H1 (cell line): ENCODE measurements at regions not wholly inside any gene's neighbourhood (a gene's known extent, or its start where the extent isn't known, plus 50 kb on each side); places are given as distances from the start of the nearest gene placed in this dataset.

ENCODE experiments used
- CTCF ChIA-PET: fragments of 300-600 bp; sonication (Branson Sonifier 250); formaldehyde crosslinking; loops from one replicate; lab custom pipeline; 2021; ENCODE audit not compliant: partially characterized antibody; lab: Charles Lee
- POLR2A ChIA-PET: fragments of 300-600 bp; sonication (Branson Sonifier 250); formaldehyde crosslinking; loops from one replicate; lab custom pipeline; 2021; ENCODE audit warnings: inconsistent platforms; ENCODE audit not compliant: partially characterized antibody; lab: Charles Lee
- DNase-seq, 2 experiments: peaks; one replicate each; pipeline versions ENCODE4 v3.0.0 to v3.0.0-alpha.2; 2010 to 2022; ENCODE audit warnings: low spot score in 2 of 2, low read depth in 1 of 2, mixed read lengths in 1 of 2
- FAIRE-seq: peaks from 2 replicates; lab custom pipeline; 2011; peaks lifted over from hg19 to GRCh38; lab: Jason Lieb, UNC
- H2AFZ ChIP-seq: 2 replicates; pipeline ENCODE4 v1.8.1; 2012; ENCODE audit warnings: low read length, inconsistent platforms
- H2AK5ac ChIP-seq: 2 replicates; pipeline ENCODE4 v1.6.1; 2013; ENCODE audit warnings: low read depth, low read length
- H2BK120ac ChIP-seq: replicated peaks from 2 replicates; pipeline ENCODE3; 2013; ENCODE audit warnings: low read depth, low read length, inconsistent platforms
- H2BK12ac ChIP-seq: 2 replicates; pipeline ENCODE4 v1.6.1; 2013; ENCODE audit warnings: low read depth, low read length
- H2BK15ac ChIP-seq: 2 replicates; pipeline ENCODE4 v1.6.1; 2013; ENCODE audit warnings: low read length
- H2BK20ac ChIP-seq: 2 replicates; pipeline ENCODE4 v1.6.1; 2013; ENCODE audit warnings: low read length
- H2BK5ac ChIP-seq: 2 replicates; pipeline ENCODE4 v1.6.1; 2013; ENCODE audit warnings: low read depth, low read length
- H3K14ac ChIP-seq: 2 replicates; pipeline ENCODE4 v1.6.1; 2013; ENCODE audit warnings: inconsistent platforms; ENCODE audit not compliant: insufficient read length
- H3K18ac ChIP-seq: 2 replicates; pipeline ENCODE4 v1.6.1; 2013; ENCODE audit warnings: low read length; ENCODE audit errors: extremely low read depth
- H3K23ac ChIP-seq: 2 replicates; pipeline ENCODE4 v1.6.1; 2013; ENCODE audit warnings: inconsistent platforms; ENCODE audit not compliant: insufficient read length
- H3K23me2 ChIP-seq: 2 replicates; pipeline ENCODE4 v1.6.1; 2013; ENCODE audit warnings: low read depth, low read length
- H3K27ac ChIP-seq: 2 replicates; pipeline ENCODE4 v1.6.1; 2011; ENCODE audit warnings: low read depth, low read length, inconsistent platforms
- H3K27me3 ChIP-seq, 4 experiments: replicated peaks in 1 of 4; 1 replicate in 1 of 4; 2 replicates in 3 of 4; pipeline versions ENCODE4 v1.6.1 to v1.8.1; 2011 to 2013; ENCODE audit warnings: low read length in 3 of 4, mild to moderate bottlenecking in 3 of 4, inconsistent platforms in 2 of 4, mixed read lengths in 2 of 4, moderate library complexity in 1 of 4; ENCODE audit not compliant: control insufficient read depth in 3 of 4, insufficient read depth in 3 of 4; ENCODE audit errors: extremely low read depth in 1 of 4
- H3K36me3 ChIP-seq, 4 experiments: 2 replicates each; pipeline versions ENCODE4 v1.6.1 to v1.8.1; 2011 to 2013; ENCODE audit warnings: mild to moderate bottlenecking in 4 of 4, low read length in 3 of 4, moderate library complexity in 2 of 4, control low read depth in 1 of 4, inconsistent platforms in 1 of 4; ENCODE audit not compliant: insufficient read depth in 4 of 4, control insufficient read depth in 2 of 4
- H3K4ac ChIP-seq: replicated peaks from 2 replicates; pipeline ENCODE3; 2013; ENCODE audit warnings: low read length, low read depth, mixed read lengths, inconsistent platforms; ENCODE audit not compliant: insufficient read length
- H3K4me1 ChIP-seq, 4 experiments: replicated peaks in 1 of 4; 1 replicate in 1 of 4; 2 replicates in 3 of 4; pipeline versions ENCODE4 v1.6.1 to v1.8.1; 2011 to 2013; ENCODE audit warnings: low read length in 3 of 4, inconsistent platforms in 2 of 4, mixed read lengths in 1 of 4; ENCODE audit not compliant: insufficient read depth in 4 of 4, control insufficient read depth in 3 of 4
- H3K4me2 ChIP-seq, 2 experiments: 2 replicates each; pipeline versions ENCODE4 v1.6.1 to v1.8.1; 2011 to 2013; ENCODE audit warnings: low read depth in 2 of 2, low read length in 2 of 2, control low read depth in 1 of 2, inconsistent platforms in 1 of 2, mild to moderate bottlenecking in 1 of 2; ENCODE audit not compliant: insufficient read depth in 1 of 2
- H3K4me3 ChIP-seq, 4 experiments: fragments of 200-600, 300-600 bp in 1 of 4; sonication (generic), shearing (Covaris generic), sonication (Bioruptor Twin) in 1 of 4; 2 replicates each; pipeline versions ENCODE4 v1.5.1 to v1.8.1; 2011 to 2016; ENCODE audit warnings: low read length in 4 of 4, low read depth in 3 of 4, control low read depth in 2 of 4, inconsistent platforms in 2 of 4, mild to moderate bottlenecking in 2 of 4, mixed read lengths in 1 of 4, moderate library complexity in 1 of 4; ENCODE audit not compliant: insufficient read depth in 2 of 4; ENCODE audit errors: extremely low read depth in 1 of 4
- H3K56ac ChIP-seq: replicated peaks from 2 replicates; pipeline ENCODE3; 2013; ENCODE audit warnings: low read depth, mild to moderate bottlenecking, mixed read lengths, low read length, inconsistent platforms; ENCODE audit not compliant: insufficient read length
- H3K79me1 ChIP-seq: 2 replicates; pipeline ENCODE4 v1.6.1; 2013; ENCODE audit warnings: low read depth, low read length, control low read depth
- H3K79me2 ChIP-seq, 2 experiments: 2 replicates each; pipeline versions ENCODE4 v1.6.1 to v1.8.1; 2012 to 2013; ENCODE audit warnings: low read length in 2 of 2, mild to moderate bottlenecking in 2 of 2, inconsistent platforms in 1 of 2; ENCODE audit not compliant: insufficient read depth in 2 of 2, control insufficient read depth in 1 of 2
- H3K9ac ChIP-seq, 4 experiments: replicated peaks in 1 of 4; 1 replicate in 1 of 4; 2 replicates in 3 of 4; pipeline versions ENCODE4 v1.6.1 to v1.8.1; 2011 to 2013; ENCODE audit warnings: low read depth in 3 of 4, low read length in 3 of 4, control low read depth in 2 of 4, mild to moderate bottlenecking in 2 of 4, moderate library complexity in 2 of 4, inconsistent platforms in 1 of 4; ENCODE audit errors: extremely low read depth in 1 of 4
- H3K9me3 ChIP-seq, 2 experiments: 2 replicates each; pipeline versions ENCODE4 v1.6.1 to v1.8.1; 2012 to 2013; ENCODE audit warnings: mild to moderate bottlenecking in 2 of 2, moderate library complexity in 2 of 2, control low read depth in 1 of 2, inconsistent platforms in 1 of 2, low read depth in 1 of 2, low read length in 1 of 2, mixed read lengths in 1 of 2; ENCODE audit not compliant: insufficient read depth in 2 of 2
- H4K20me1 ChIP-seq, 2 experiments: replicated peaks in 1 of 2; 2 replicates each; pipeline versions ENCODE3 to v1.8.1; 2011 to 2013; ENCODE audit warnings: inconsistent platforms in 2 of 2, low read length in 2 of 2, mild to moderate bottlenecking in 1 of 2; ENCODE audit not compliant: insufficient read depth in 2 of 2, control insufficient read depth in 1 of 2
- H4K5ac ChIP-seq: 2 replicates; pipeline ENCODE4 v1.6.1; 2013; ENCODE audit warnings: low read length, low read depth, mixed read lengths, inconsistent platforms; ENCODE audit not compliant: insufficient read length
- H4K8ac ChIP-seq: 2 replicates; pipeline ENCODE4 v1.8.0; 2013; ENCODE audit warnings: mild to moderate bottlenecking, moderate library complexity, low read length, inconsistent platforms; ENCODE audit not compliant: insufficient read depth; ENCODE audit errors: extremely low read depth
- H4K91ac ChIP-seq: replicated peaks from 2 replicates; pipeline ENCODE3; 2013; ENCODE audit warnings: low read length, mixed read lengths, inconsistent platforms; ENCODE audit not compliant: insufficient read length
- CREB1 ChIP-seq: IDR thresholded peaks from 2 replicates; pipeline ENCODE4 v1.6.1; 2012; ENCODE audit warnings: inconsistent platforms
- CTCF ChIP-seq, 3 experiments: IDR thresholded peaks; 1 replicate in 2 of 3; 2 replicates in 1 of 3; pipeline versions ENCODE4 v1.5.1 to v1.6.1; 2011; ENCODE audit warnings: low read length in 3 of 3, mild to moderate bottlenecking in 3 of 3, inconsistent platforms in 2 of 3, low read depth in 1 of 3, moderate library complexity in 1 of 3; ENCODE audit not compliant: insufficient read depth in 1 of 3; ENCODE audit errors: control extremely low read depth in 1 of 3
- EGR1 ChIP-seq: IDR thresholded peaks from 2 replicates; pipeline ENCODE4 v1.6.1; 2011; ENCODE audit warnings: low read depth, low read length, borderline replicate concordance
- RAD21 ChIP-seq, 2 experiments: IDR thresholded peaks in 1 of 2; conservative IDR thresholded peaks in 1 of 2; 2 replicates each; pipeline ENCODE4 v1.6.1; 2011; ENCODE audit warnings: low read depth in 2 of 2, low read length in 2 of 2, improper control_type of control experiment in 1 of 2, inconsistent platforms in 1 of 2, mild to moderate bottlenecking in 1 of 2, moderate library complexity in 1 of 2
- YY1 ChIP-seq: IDR thresholded peaks from 2 replicates; pipeline ENCODE4 v1.6.1; 2011; ENCODE audit warnings: low read depth, mild to moderate bottlenecking, low read length
- WGBS, 2 experiments: shearing (Covaris generic) in 1 of 2; methylation state at CpG; one replicate each; pipeline versions ENCODE4 v1.1.6 to v1.1.7; 2013 to 2015; ENCODE audit warnings: low lambda C conversion rate in 2 of 2, mixed read lengths in 2 of 2, inconsistent platforms in 1 of 2, low coverage in 1 of 2, missing lambda C conversion rate in 1 of 2; ENCODE audit not compliant: insufficient replicate concordance in 2 of 2, insufficient coverage in 1 of 2, insufficient read length in 1 of 2; ENCODE audit errors: extremely low coverage in 1 of 2, missing lambda C conversion rate in 1 of 2; 5-methylcytosine and 5-hydroxymethylcytosine counted together

- Histone ChIP-seq H3K23ac (no peak overlapping the region), H3K79me1 (no peaks in the 10 kb centered on the region), H2BK12ac (no peak overlapping the region), H3K27ac (no peak overlapping the region), H4K20me1 (no peaks in the 10 kb centered on the region), H2BK20ac (no peak overlapping the region), H2AK5ac (no peak overlapping the region), H4K5ac (no peak overlapping the region), H3K9ac (no peak overlapping the region), H3K9me3 (no peaks in the 10 kb centered on the region), H3K27me3 (no peaks in the 10 kb centered on the region), H3K23me2 (no peaks in the 10 kb centered on the region), H2AFZ (no peak overlapping the region), H2BK5ac (no peak overlapping the region), H4K8ac (no peak overlapping the region), H3K79me2 (no peaks in the 10 kb centered on the region), H3K14ac (no peak overlapping the region)
- POLR2A ChIA-PET = no interaction called here
- WGBS, 2 experiments = 24% methylated on average over 5 of the region's 5 CpGs; no CpG with 5 or more reads in 1 of the 2 experiments
- CTCF ChIA-PET = interaction anchor here (0.7 to 4.3 kb wide), 26 partner anchors 8 to 413 kb away, joined by 3 to 91 read pairs (median 4); no protein-coding TSS in a partner anchor
- peak in 1 of 2 experiments; percentile 86 for DNase-seq
- TF ChIP-seq CTCF (IDR thresholded peaks at IDR 0.05; ENCODE audit: control extremely low read depth in 1 of 3, insufficient read depth in 1 of 3, low read depth in 1 of 3, low read length in 3 of 3) = peak; percentile 57 to 87 (median 87)
- TF ChIP-seq RAD21 (IDR thresholded peaks at IDR 0.05 in 1 of 2, conservative IDR thresholded peaks at IDR 0.05 in 1 of 2; ENCODE audit: low read depth in 2 of 2, low read length in 2 of 2) = peak; percentile 97 to 99
- no peak for TF ChIP-seq EGR1
- peak; percentile 68; the same call in 1 of the 2 replicates for TF ChIP-seq CREB1
- 0 out of 2 replicates have a peak, but pooled peaks have one; percentile 49 for TF ChIP-seq YY1
- TF ChIP-seq, all 59 proteins: peak for 4
- Histone ChIP-seq H3K4ac (no peak overlapping the region), H4K91ac (no peak overlapping the region), H3K4me1 (peaks cover 0 to 2% (median 0%) of the 10 kb centered on the region in 4 experiments; a peak in 1 of 7 replicates), H3K56ac (no peak overlapping the region), H2BK15ac (no peak overlapping the region), H3K18ac (no peak overlapping the region), H3K4me2 (no peak overlapping the region), H3K36me3 (no peaks in the 10 kb centered on the region), H3K4me3 (no peak overlapping the region), H2BK120ac (no peak overlapping the region)
- FAIRE-seq = peak; percentile 96
Measured at GRCh38 chr4:183840311-183840710, 64.8 kb upstream of the STOX2 start.
